SH-SY5Y (cell line): ENCODE measurements at regions not wholly inside any gene's neighbourhood (a gene's known extent, or its start where the extent isn't known, plus 50 kb on each side); places are given as distances from the start of the nearest gene placed in this dataset.

Source experiments
- GATA2 ChIP-seq: IDR thresholded peaks from 2 replicates; pipeline ENCODE4 v1.6.1; 2011; ENCODE audit warnings: mild to moderate bottlenecking, low read depth, low read length
- GATA3 ChIP-seq: IDR thresholded peaks from 2 replicates; pipeline ENCODE4 v1.6.1; 2011; ENCODE audit warnings: low read depth, mild to moderate bottlenecking, low read length, moderate library complexity

- no peak for TF ChIP-seq GATA2
- TF ChIP-seq GATA3, result no peak
These were observed 974.9 kb upstream of the PIK3C3 start for GRCh38 chr18:40980171-40980570.
